CD4-positive, CD25-positive, alpha-beta regulatory T cell (primary cell): ENCODE measurements at regions not wholly inside any gene's neighbourhood (a gene's known extent, or its start where the extent isn't known, plus 50 kb on each side); places are given as distances from the start of the nearest gene placed in this dataset.

Source experiments
- ATAC-seq, 2 donors: fragments of 150-1000 bp; cut with Tn5 transposase; one replicate each; pipeline ENCODE4 v1.10.0; 2021; ENCODE audit warnings: low read depth in 2 of 2, moderate number of reproducible peaks in 2 of 2, moderate library complexity in 1 of 2
- DNase-seq, 3 donors: peaks; one replicate each; pipeline versions ENCODE4 v3.0.0 to v3.0.0-alpha.2; 2012 to 2022; ENCODE audit warnings: mixed read lengths in 1 of 3
- H3K27ac ChIP-seq: one replicate; pipeline ENCODE4 v1.7.0; 2013; ENCODE audit warnings: mild to moderate bottlenecking, low read length; ENCODE audit not compliant: insufficient read depth, poor library complexity, severe bottlenecking
- H3K27me3 ChIP-seq: one replicate; pipeline ENCODE4 v1.7.0; 2013; ENCODE audit warnings: low read length; ENCODE audit not compliant: control insufficient read depth, insufficient read depth
- H3K36me3 ChIP-seq: one replicate; pipeline ENCODE4 v1.7.0; 2013; ENCODE audit warnings: mild to moderate bottlenecking, low read length, moderate library complexity; ENCODE audit not compliant: control insufficient read depth, insufficient read depth
- H3K4me1 ChIP-seq: 2 replicates; pipeline ENCODE4 v1.7.0; 2013; ENCODE audit warnings: mild to moderate bottlenecking, low read length; ENCODE audit not compliant: insufficient read depth, control insufficient read depth, poor library complexity, severe bottlenecking
- H3K4me3 ChIP-seq: one replicate; pipeline ENCODE4 v1.7.0; 2013; ENCODE audit warnings: low read depth, mild to moderate bottlenecking, low read length, moderate library complexity
- H3K9me3 ChIP-seq, 2 experiments: 1 replicate in 1 of 2; 2 replicates in 1 of 2; pipeline ENCODE4 v1.7.0; 2013; ENCODE audit warnings: low read length in 2 of 2, mild to moderate bottlenecking in 1 of 2, moderate library complexity in 1 of 2; ENCODE audit not compliant: control insufficient read depth in 2 of 2
- H3K27ac Mint-ChIP-seq, 3 donors: one replicate each; pipeline ENCODE4 v1.8.0; 2020 to 2022; ENCODE audit warnings: mild to moderate bottlenecking in 3 of 3, mixed read lengths in 3 of 3, moderate library complexity in 2 of 3
- H3K27me3 Mint-ChIP-seq: one replicate; pipeline ENCODE4 v1.8.0; 2022; ENCODE audit warnings: mild to moderate bottlenecking, mixed read lengths
- H3K36me3 Mint-ChIP-seq: one replicate; pipeline ENCODE4 v1.8.0; 2020; ENCODE audit warnings: mixed read lengths
- H3K4me1 Mint-ChIP-seq, 4 donors: one replicate each; pipeline ENCODE4 v1.8.0; 2020 to 2022; ENCODE audit warnings: mixed read lengths in 4 of 4, mild to moderate bottlenecking in 1 of 4
- H3K4me3 Mint-ChIP-seq, 4 donors: one replicate each; pipeline ENCODE4 v1.8.0; 2020 to 2022; ENCODE audit warnings: mild to moderate bottlenecking in 4 of 4, mixed read lengths in 4 of 4, moderate library complexity in 3 of 4
- H3K9me3 Mint-ChIP-seq, 7 donors: one replicate each; pipeline ENCODE4 v1.8.0; 2020 to 2022; ENCODE audit warnings: mixed read lengths in 7 of 7, mild to moderate bottlenecking in 3 of 7, moderate library complexity in 2 of 7

- ATAC-seq = no peak
- H3K27me3 ChIP-seq = no peaks in the 10 kb centered on the region
- no peaks in the 10 kb centered on the region for H3K9me3 Mint-ChIP-seq
- no peak overlapping the region for H3K27ac ChIP-seq
- H3K9me3 ChIP-seq = no peaks in the 10 kb centered on the region
- H3K27me3 Mint-ChIP-seq = no peaks in the 10 kb centered on the region
- H3K4me3 ChIP-seq = no peak overlapping the region
- no peaks in the 10 kb centered on the region for H3K36me3 ChIP-seq
- H3K27ac Mint-ChIP-seq = no peak overlapping the region
- H3K36me3 Mint-ChIP-seq = no peaks in the 10 kb centered on the region
- no peak for DNase-seq
- H3K4me1 ChIP-seq = no peaks in the 10 kb centered on the region
- no peaks in the 10 kb centered on the region for H3K4me1 Mint-ChIP-seq
- H3K4me3 Mint-ChIP-seq = no peak overlapping the region
Observed at GRCh38 chr9:38289866-38290245, 102.6 kb upstream of the ALDH1B1 start.

- H3K27ac ChIP-seq = no peak overlapping the region
- DNase-seq (no peak), ATAC-seq (no peak)
- no peaks in the 10 kb centered on the region for H3K4me1 ChIP-seq
- H3K27me3 ChIP-seq = no peaks in the 10 kb centered on the region
- Mint-ChIP-seq H3K36me3 (no peaks in the 10 kb centered on the region), H3K4me3 (no peak overlapping the region), H3K4me1 (no peaks in the 10 kb centered on the region), H3K27me3 (no peaks in the 10 kb centered on the region), H3K9me3 (no peaks in the 10 kb centered on the region), H3K27ac (no peak overlapping the region)
- no peaks in the 10 kb centered on the region for H3K9me3 ChIP-seq
- H3K36me3 ChIP-seq = no peaks in the 10 kb centered on the region
- no peak overlapping the region for H3K4me3 ChIP-seq
Observed at GRCh38 chr9:38289236-38289865, 103.2 kb upstream of the ALDH1B1 start.

GRCh38 chr9:38288502-38288901, 104.0 kb upstream of the ALDH1B1 start:
- H3K27me3 ChIP-seq = no peaks in the 10 kb centered on the region
- H3K9me3 ChIP-seq = no peaks in the 10 kb centered on the region
- ATAC-seq = no peak
- no peak overlapping the region for H3K4me3 Mint-ChIP-seq
- no peaks in the 10 kb centered on the region for H3K4me1 Mint-ChIP-seq
- H3K4me3 ChIP-seq = no peak overlapping the region
- no peak for DNase-seq
- H3K9me3 Mint-ChIP-seq = no peaks in the 10 kb centered on the region
- no peaks in the 10 kb centered on the region for H3K4me1 ChIP-seq
- H3K36me3 ChIP-seq = no peaks in the 10 kb centered on the region
- H3K27ac ChIP-seq = no peak overlapping the region
- no peaks in the 10 kb centered on the region for H3K36me3 Mint-ChIP-seq
- no peak overlapping the region for H3K27ac Mint-ChIP-seq
- H3K27me3 Mint-ChIP-seq = no peaks in the 10 kb centered on the region

GRCh38 chr9:38287420-38287985, 105.0 kb upstream of the ALDH1B1 start:
- H3K4me1 ChIP-seq = no peaks in the 10 kb centered on the region
- Mint-ChIP-seq H3K36me3 (no peaks in the 10 kb centered on the region), H3K4me1 (no peaks in the 10 kb centered on the region), H3K4me3 (no peak overlapping the region), H3K27ac (no peak overlapping the region), H3K9me3 (no peaks in the 10 kb centered on the region), H3K27me3 (no peaks in the 10 kb centered on the region)
- DNase-seq (no peak), ATAC-seq (no peak)
- H3K27me3 ChIP-seq = no peaks in the 10 kb centered on the region
- H3K27ac ChIP-seq = no peak overlapping the region
- no peaks in the 10 kb centered on the region for H3K36me3 ChIP-seq
- no peaks in the 10 kb centered on the region for H3K9me3 ChIP-seq
- H3K4me3 ChIP-seq = no peak overlapping the region

GRCh38 chr9:38286766-38287165, 105.7 kb upstream of the ALDH1B1 start:
- Histone ChIP-seq H3K9me3 (no peaks in the 10 kb centered on the region), H3K27me3 (no peaks in the 10 kb centered on the region), H3K27ac (no peak overlapping the region), H3K4me1 (no peaks in the 10 kb centered on the region), H3K36me3 (no peaks in the 10 kb centered on the region), H3K4me3 (no peak overlapping the region)
- Mint-ChIP-seq H3K4me1 (no peaks in the 10 kb centered on the region), H3K27me3 (no peaks in the 10 kb centered on the region), H3K9me3 (no peaks in the 10 kb centered on the region), H3K4me3 (no peak overlapping the region), H3K36me3 (no peaks in the 10 kb centered on the region), H3K27ac (no peak overlapping the region)
- ATAC-seq (no peak), DNase-seq (no peak)

GRCh38 chr9:38286357-38286756, 106.1 kb upstream of the ALDH1B1 start:
- Mint-ChIP-seq H3K9me3 (no peaks in the 10 kb centered on the region), H3K27ac (no peak overlapping the region), H3K27me3 (no peaks in the 10 kb centered on the region), H3K4me1 (no peaks in the 10 kb centered on the region), H3K36me3 (no peaks in the 10 kb centered on the region), H3K4me3 (no peak overlapping the region)
- ATAC-seq (no peak), DNase-seq (no peak)
- H3K9me3 ChIP-seq = no peaks in the 10 kb centered on the region
- no peaks in the 10 kb centered on the region for H3K36me3 ChIP-seq
- no peak overlapping the region for H3K4me3 ChIP-seq
- no peaks in the 10 kb centered on the region for H3K27me3 ChIP-seq
- no peak overlapping the region for H3K27ac ChIP-seq
- H3K4me1 ChIP-seq = no peaks in the 10 kb centered on the region

- Mint-ChIP-seq H3K27me3 (no peaks in the 10 kb centered on the region), H3K27ac (no peak overlapping the region), H3K9me3 (peaks cover 0 to 2% (median 0%) of the 10 kb centered on the region in 7 donors), H3K4me3 (no peak overlapping the region), H3K4me1 (no peaks in the 10 kb centered on the region), H3K36me3 (no peaks in the 10 kb centered on the region)
- Histone ChIP-seq H3K4me3 (no peak overlapping the region), H3K27ac (no peak overlapping the region), H3K36me3 (no peaks in the 10 kb centered on the region), H3K9me3 (no peaks in the 10 kb centered on the region), H3K4me1 (no peaks in the 10 kb centered on the region), H3K27me3 (no peaks in the 10 kb centered on the region)
- ATAC-seq (no peak), DNase-seq (no peak)
Observed at GRCh38 chr9:38285236-38285635, 107.3 kb upstream of the ALDH1B1 start.

GRCh38 chr9:38284588-38285051, 107.9 kb upstream of the ALDH1B1 start:
- H3K9me3 ChIP-seq = no peaks in the 10 kb centered on the region
- H3K4me1 ChIP-seq = no peaks in the 10 kb centered on the region
- Mint-ChIP-seq H3K27ac (no peak overlapping the region), H3K9me3 (peaks cover 0 to 2% (median 0%) of the 10 kb centered on the region in 7 donors), H3K27me3 (no peaks in the 10 kb centered on the region), H3K4me1 (no peaks in the 10 kb centered on the region), H3K36me3 (no peaks in the 10 kb centered on the region), H3K4me3 (no peak overlapping the region)
- ATAC-seq = no peak
- H3K4me3 ChIP-seq = no peak overlapping the region
- H3K36me3 ChIP-seq = no peaks in the 10 kb centered on the region
- DNase-seq = no peak
- no peaks in the 10 kb centered on the region for H3K27me3 ChIP-seq
- no peak overlapping the region for H3K27ac ChIP-seq
